HCT116 (cell line): ENCODE measurements at regions not wholly inside any gene's neighbourhood (a gene's known extent, or its start where the extent isn't known, plus 50 kb on each side); places are given as distances from the start of the nearest gene placed in this dataset.

Experiments
- ATAC-seq: fragments of 200-7000 bp; cut with Tn5 transposase; 2 replicates; pipeline ENCODE4 v1.9.1; 2020; ENCODE audit warnings: mild to moderate bottlenecking, moderate library complexity
- BruUV-seq: library from RNA; stranded (reverse); fragments of 400-500 nt; replicated peaks from 2 replicates; lab custom pipeline; 2021; lab: Mats Ljungman, UMichigan
- CTCF ChIA-PET: fragments of 300-600 bp; sonication (Branson Sonifier 250); formaldehyde crosslinking; loops from one replicate; lab custom pipeline; 2021; ENCODE audit warnings: antibody characterized with exemption; lab: Charles Lee
- POLR2A ChIA-PET: fragments of 300-600, 350-600 bp; sonication (Branson Sonifier 250); formaldehyde crosslinking; loops from one replicate; lab custom pipeline; 2021; ENCODE audit warnings: antibody characterized with exemption; lab: Charles Lee
- RAD21 ChIA-PET, 2 experiments: fragments of 300-600 bp; sonication (Branson Sonifier 250); formaldehyde crosslinking; loops; one replicate each; lab custom pipeline; 2023; ENCODE audit warnings: low total read pairs in 2 of 2; ENCODE audit not compliant: uncharacterized antibody in 2 of 2, unreplicated experiment in 2 of 2, low non-redundant PET in 1 of 2; lab: Charles Lee
- DNase-seq: peaks from one replicate; pipeline ENCODE4 v3.0.0-alpha.2; 2010; ENCODE audit warnings: low read depth, low spot score
- H2AFZ ChIP-seq: fragments of 200-600 bp; shearing (Covaris generic), sonication (generic); 2 replicates; pipeline ENCODE4 v1.6.1; 2017; ENCODE audit warnings: low read depth, mixed run types, mixed read lengths, antibody characterized with exemption, low read length; ENCODE audit not compliant: poor library complexity, severe bottlenecking
- H3K27ac ChIP-seq: 2 replicates; pipeline ENCODE4 v1.5.1; 2012; ENCODE audit warnings: low read depth, low read length
- H3K27me3 ChIP-seq: fragments of 200-600 bp; sonication (generic); 2 replicates; pipeline ENCODE4 v1.6.1; 2016; ENCODE audit warnings: mixed run types, low read length, mixed read lengths; ENCODE audit not compliant: insufficient read depth
- H3K36me3 ChIP-seq, 2 experiments: fragments of 200-500 bp in 1 of 2; fragments of 200-600 bp in 1 of 2; sonication (Bioruptor generic) in 1 of 2; sonication (generic) in 1 of 2; 2 replicates each; pipeline versions ENCODE4 v1.5.1 to v1.6.1; 2014 to 2016; ENCODE audit warnings: low read length in 2 of 2, inconsistent platforms in 1 of 2, mixed read lengths in 1 of 2, mixed run types in 1 of 2; ENCODE audit not compliant: insufficient read depth in 2 of 2, control insufficient read depth in 1 of 2
- H3K4me1 ChIP-seq, 2 experiments: fragments of 200-600 bp in 1 of 2; sonication (generic) in 1 of 2; 2 replicates each; pipeline versions ENCODE4 v1.5.1 to v1.6.1; 2012 to 2017; ENCODE audit warnings: low read length in 2 of 2, inconsistent platforms in 1 of 2, mild to moderate bottlenecking in 1 of 2, mixed read lengths in 1 of 2, mixed run types in 1 of 2, moderate library complexity in 1 of 2; ENCODE audit not compliant: insufficient read depth in 2 of 2, control insufficient read depth in 1 of 2
- H3K4me2 ChIP-seq: fragments of 200-600 bp; sonication (generic); 2 replicates; pipeline ENCODE4 v1.6.1; 2017; ENCODE audit warnings: mixed run types, low read length, mixed read lengths
- H3K4me3 ChIP-seq, 2 experiments: fragments of 200-600 bp in 1 of 2; sonication (generic) in 1 of 2; replicated peaks in 1 of 2; 2 replicates each; pipeline ENCODE4 v1.5.1; 2011 to 2016; ENCODE audit warnings: low read length in 2 of 2, control low read depth in 1 of 2, low read depth in 1 of 2, mild to moderate bottlenecking in 1 of 2, mixed read lengths in 1 of 2, mixed run types in 1 of 2
- H3K79me2 ChIP-seq: fragments of 200-600 bp; sonication (generic); 2 replicates; pipeline ENCODE4 v1.6.1; 2017; ENCODE audit warnings: mild to moderate bottlenecking, mixed run types, low read length, moderate library complexity, mixed read lengths; ENCODE audit not compliant: insufficient read depth
- H3K9ac ChIP-seq: fragments of 200-600 bp; sonication (generic); 2 replicates; pipeline ENCODE4 v1.6.1; 2016; ENCODE audit warnings: low read length, mixed read lengths
- H3K9me2 ChIP-seq: fragments of 200-600 bp; sonication (generic), shearing (Covaris generic); 2 replicates; pipeline ENCODE4 v1.6.1; 2017; ENCODE audit warnings: mixed run types, mild to moderate bottlenecking, moderate library complexity; ENCODE audit not compliant: insufficient read depth
- H3K9me3 ChIP-seq, 2 experiments: fragments of 200-500 bp in 1 of 2; fragments of 200-600 bp in 1 of 2; sonication (Bioruptor generic) in 1 of 2; sonication (generic) in 1 of 2; 2 replicates each; pipeline ENCODE4 v1.6.1; 2014 to 2017; ENCODE audit warnings: low read length in 2 of 2, mixed read lengths in 2 of 2, inconsistent platforms in 1 of 2, low read depth in 1 of 2, mild to moderate bottlenecking in 1 of 2, mixed run types in 1 of 2, moderate library complexity in 1 of 2; ENCODE audit not compliant: control insufficient read depth in 1 of 2, insufficient read depth in 1 of 2
- H4K20me1 ChIP-seq: fragments of 200-600 bp; sonication (generic), shearing (Covaris generic); 2 replicates; pipeline ENCODE4 v1.6.1; 2017; ENCODE audit warnings: mixed run types, mild to moderate bottlenecking, moderate library complexity; ENCODE audit not compliant: insufficient read depth
- CTCF ChIP-seq, 3 experiments: fragments of 200-600 bp in 1 of 3; sonication (generic) in 1 of 3; IDR thresholded peaks in 2 of 3; conservative IDR thresholded peaks in 1 of 3; 2 replicates each; pipeline ENCODE4 v1.5.1; 2012 to 2017; ENCODE audit warnings: low read depth in 2 of 3, low read length in 2 of 3, antibody characterized with exemption in 1 of 3, borderline replicate concordance in 1 of 3, control low read depth in 1 of 3, mild to moderate bottlenecking in 1 of 3, mixed read lengths in 1 of 3, mixed run types in 1 of 3, moderate library complexity in 1 of 3; ENCODE audit not compliant: insufficient read depth in 1 of 3
- ELF1 ChIP-seq: IDR thresholded peaks from 2 replicates; pipeline ENCODE4 v1.6.1; 2012; ENCODE audit warnings: low read depth, borderline replicate concordance
- JUND ChIP-seq: IDR thresholded peaks from 2 replicates; pipeline ENCODE4 v1.6.1; 2012
- MAX ChIP-seq: IDR thresholded peaks from 2 replicates; pipeline ENCODE4 v1.6.1; 2012
- POLR2A ChIP-seq: IDR thresholded peaks from 2 replicates; pipeline ENCODE4 v1.7.0; 2011; ENCODE audit warnings: borderline replicate concordance; ENCODE audit not compliant: insufficient read depth, insufficient read length; ENCODE audit errors: extremely low read depth
- SP1 ChIP-seq: IDR thresholded peaks from 2 replicates; pipeline ENCODE4 v1.6.1; 2012; ENCODE audit warnings: low read depth
- TCF7L2 ChIP-seq: IDR thresholded peaks from 2 replicates; pipeline ENCODE4 v1.7.0; 2011; ENCODE audit warnings: borderline replicate concordance, inconsistent platforms; ENCODE audit not compliant: insufficient read depth, insufficient read length; ENCODE audit errors: extremely low read depth
- YY1 ChIP-seq: IDR thresholded peaks from 2 replicates; pipeline ENCODE4 v1.6.1; 2011; ENCODE audit warnings: low read length, low read depth, moderate library complexity, mild to moderate bottlenecking; ENCODE audit not compliant: insufficient replicate concordance; ENCODE audit errors: extremely low read depth
- intact Hi-C: fragments of 100-400 bp; cut with micrococcal nuclease; formaldehyde crosslinking; loops from 2 replicates; pipeline ENCODE4 v1.10.0; 2022
- TF ChIP-seq, protein P1 (sequence below): IDR thresholded peaks from 2 replicates; pipeline ENCODE4 v1.6.1; 2012

- intact Hi-C loops: no loop called here
- no peak for ATAC-seq
- CTCF ChIA-PET: no interaction called here
These were observed 90.8 kb downstream of the TBX19 start for GRCh38 chr1:168371477-168371876.

More at GRCh38 chr1:168371477-168371876, 90.8 kb downstream of the TBX19 start:
- no peaks in the 10 kb centered on the region for H3K9me2 ChIP-seq
- no peak overlapping the region for H3K9ac ChIP-seq
- H3K4me3 ChIP-seq: no peak overlapping the region
- POLR2A ChIA-PET: no interaction called here
- BruUV-seq: no TSS peak
- RAD21 ChIA-PET: no interaction called here
- H3K27ac ChIP-seq: no peak overlapping the region
- H3K79me2 ChIP-seq: no peaks in the 10 kb centered on the region
- no peaks in the 10 kb centered on the region for H3K27me3 ChIP-seq
- no peak for DNase-seq
- H3K4me1 ChIP-seq: peaks cover 0 to 8% of the 10 kb centered on the region in 2 experiments; a peak in 1 of 4 replicates
- no peak overlapping the region for H2AFZ ChIP-seq
- no peaks in the 10 kb centered on the region for H4K20me1 ChIP-seq
- no peaks in the 10 kb centered on the region for H3K36me3 ChIP-seq
- TF ChIP-seq SP1: no peak
- TF ChIP-seq ELF1: no peak
- no peak for TF ChIP-seq JUND
- TF ChIP-seq MAX: no peak
- TF ChIP-seq YY1: no peak
- TF ChIP-seq, protein P1, sequence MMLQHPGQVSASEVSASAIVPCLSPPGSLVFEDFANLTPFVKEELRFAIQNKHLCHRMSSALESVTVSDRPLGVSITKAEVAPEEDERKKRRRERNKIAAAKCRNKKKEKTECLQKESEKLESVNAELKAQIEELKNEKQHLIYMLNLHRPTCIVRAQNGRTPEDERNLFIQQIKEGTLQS: no peak
- no peak for TF ChIP-seq TCF7L2
- TF ChIP-seq POLR2A: no peak
- no peak for TF ChIP-seq CTCF (IDR thresholded peaks at IDR 0.05 in 2 of 3, conservative IDR thresholded peaks at IDR 0.05 in 1 of 3; ENCODE audit: borderline replicate concordance in 1 of 3, insufficient read depth in 1 of 3, low read depth in 2 of 3, low read length in 2 of 3)
- no peak overlapping the region for H3K4me2 ChIP-seq
- no peaks in the 10 kb centered on the region for H3K9me3 ChIP-seq
